ENCODE measurements at regions not wholly inside any gene's neighbourhood (a gene's known extent, or its start where the extent isn't known, plus 50 kb on each side); places are given as distances from the start of the nearest gene placed in this dataset.
A peak's percentile ranks its signal among the peaks of the same experiment; 100 is the strongest.

- H3K4me3 ChIP-seq (replicated peaks; ENCODE audit: low read depth, low read length), result no peak overlapping the region
- no peak for TF ChIP-seq CTCF (IDR thresholded peaks at IDR 0.05; ENCODE audit: low read length, missing control alignments)
- peak; percentile 90 for DNase-seq (ENCODE audit: low read depth)
Measured at GRCh38 chr6:6749702-6750491, 161.4 kb downstream of the LY86 start.

GRCh38 chr6:6750594-6751265 is 162.2 kb downstream of the LY86 start:
- no peak for DNase-seq (ENCODE audit: low read depth)
- no peak overlapping the region for H3K4me3 ChIP-seq (replicated peaks; ENCODE audit: low read depth, low read length)
- no peak for TF ChIP-seq CTCF (IDR thresholded peaks at IDR 0.05; ENCODE audit: low read length, missing control alignments)

DNA sequence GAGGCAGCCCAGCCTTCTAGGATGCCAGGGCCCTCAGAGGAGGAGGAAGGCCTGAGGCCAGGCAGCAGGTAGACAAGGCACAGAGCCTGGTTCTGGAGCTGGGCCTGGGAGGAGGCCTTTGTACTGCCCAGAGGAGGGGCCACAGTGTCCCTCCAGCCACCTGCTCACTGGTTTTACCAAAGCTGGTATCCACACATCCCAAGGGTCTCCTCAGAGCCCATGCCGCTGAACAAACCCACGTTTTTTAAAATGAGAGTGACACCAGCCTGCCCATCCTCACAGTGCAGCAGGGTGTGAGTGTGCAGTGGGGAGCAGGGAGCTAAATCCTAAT is 162.7 kb downstream of the LY86 start:
- no peak overlapping the region for H3K4me3 ChIP-seq (replicated peaks; ENCODE audit: low read depth, low read length)
- DNase-seq (ENCODE audit: low read depth), result no peak
- no peak for TF ChIP-seq CTCF (IDR thresholded peaks at IDR 0.05; ENCODE audit: low read length, missing control alignments)

- DNase-seq (ENCODE audit: low read depth), result no peak
- H3K4me3 ChIP-seq (replicated peaks; ENCODE audit: low read depth, low read length), result no peak overlapping the region
Measured at GRCh38 chr6:6751619-6752023, 163.1 kb downstream of the LY86 start.

GRCh38 chr6:6752129-6752528 is 163.6 kb downstream of the LY86 start:
- no peak overlapping the region for H3K4me3 ChIP-seq (replicated peaks; ENCODE audit: low read depth, low read length)
- no peak for DNase-seq (ENCODE audit: low read depth)
- no peak for TF ChIP-seq CTCF (IDR thresholded peaks at IDR 0.05; ENCODE audit: low read length, missing control alignments)

More at GRCh38 chr6:6751619-6752023, 163.1 kb downstream of the LY86 start:
- TF ChIP-seq CTCF (IDR thresholded peaks at IDR 0.05; ENCODE audit: low read length, missing control alignments), result no peak

GRCh38 chr6:6753301-6753700 is 164.8 kb downstream of the LY86 start:
- no peak for TF ChIP-seq CTCF (IDR thresholded peaks at IDR 0.05; ENCODE audit: low read length, missing control alignments)

More at GRCh38 chr6:6753301-6753700, 164.8 kb downstream of the LY86 start:
- no peak for DNase-seq (ENCODE audit: low read depth)
- H3K4me3 ChIP-seq (replicated peaks; ENCODE audit: low read depth, low read length), result no peak overlapping the region

Measured in fibroblast of pulmonary artery (primary cell).